ENCODE measurements at regions not wholly inside any gene's neighbourhood (a gene's known extent, or its start where the extent isn't known, plus 50 kb on each side); places are given as distances from the start of the nearest gene placed in this dataset.
"Not testable (repeated sequence)": the region's sequence is repeated elsewhere in the genome, so short reads cannot be mapped to it uniquely, and the experiment has no call there.

DNA sequence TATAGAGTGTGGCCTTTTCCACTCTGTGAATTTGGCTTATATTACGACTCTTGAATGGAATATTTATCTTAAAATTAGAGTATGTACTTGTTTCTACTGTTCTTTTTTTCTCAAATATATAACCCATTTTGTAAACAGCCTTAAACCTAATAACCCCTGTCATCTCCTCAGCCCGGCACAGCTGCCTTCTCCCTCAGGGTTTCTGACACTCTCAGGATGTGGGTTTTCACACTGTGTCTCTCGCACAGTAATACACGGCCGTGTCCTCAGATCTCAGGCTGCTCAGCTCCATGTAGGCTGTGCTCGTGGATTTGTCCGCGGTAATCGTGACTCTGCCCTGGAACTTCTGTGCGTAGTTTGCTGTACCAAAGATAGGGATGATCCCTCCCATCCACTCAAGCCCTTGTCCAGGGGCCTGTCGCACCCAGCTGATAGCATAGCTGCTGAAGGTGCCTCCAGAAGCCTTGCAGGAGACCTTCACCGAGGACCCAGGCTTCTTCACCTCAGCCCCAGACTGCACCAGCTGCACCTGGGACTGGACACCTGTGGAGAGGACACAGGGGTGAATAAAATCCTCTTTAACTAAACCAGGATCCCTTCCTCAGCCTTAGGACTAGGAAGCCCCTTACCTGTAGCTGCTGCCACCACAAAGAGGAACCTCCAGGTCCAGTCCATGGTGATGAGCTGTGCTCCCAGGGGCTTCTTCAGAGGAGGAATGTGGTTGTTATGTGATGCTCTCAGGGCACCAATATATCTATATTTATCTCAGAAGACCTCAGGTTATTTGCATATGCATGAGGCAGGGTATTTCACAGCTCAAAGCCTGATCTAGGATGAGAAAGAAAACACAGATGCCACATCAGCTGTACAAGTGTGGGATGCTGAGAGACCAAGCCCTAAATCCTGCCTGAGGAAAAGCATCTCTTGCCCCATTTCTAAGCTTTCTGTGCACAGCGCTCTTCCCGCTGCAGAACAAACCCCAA lies 1188.4 kb downstream of the TMEM121 start:
- H3K4me3 ChIP-seq (ENCODE audit: low read depth, low read length); H3K36me3 ChIP-seq; H3K9me3 ChIP-seq (ENCODE audit: severe bottlenecking); DNase-seq; H3K27me3 ChIP-seq (ENCODE audit: insufficient read depth, low read depth, severe bottlenecking); H3K27ac ChIP-seq: not testable (repeated sequence)

DNA sequence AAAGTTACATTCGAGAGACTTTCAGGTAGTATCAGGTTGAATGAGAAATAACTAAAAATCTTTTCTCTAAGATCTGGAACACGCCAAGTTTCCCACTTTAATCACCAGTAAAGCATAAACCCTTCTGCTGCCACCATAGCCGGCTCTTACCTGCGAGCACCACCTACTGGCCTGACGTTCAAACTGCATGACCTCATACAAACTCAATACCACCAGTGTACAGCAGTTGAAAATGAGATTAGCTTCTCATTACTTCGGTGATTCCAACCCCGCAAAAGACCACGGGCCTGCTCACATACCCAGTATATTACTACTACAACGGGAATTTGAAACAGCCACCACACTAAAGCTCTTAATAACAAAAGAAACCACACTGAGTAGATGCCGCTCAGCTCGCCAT lies 1191.2 kb downstream of the TMEM121 start:
- not testable (repeated sequence) for H3K9me3 ChIP-seq (ENCODE audit: severe bottlenecking); H3K4me3 ChIP-seq (ENCODE audit: low read depth, low read length); H3K36me3 ChIP-seq; DNase-seq; H3K27ac ChIP-seq; H3K27me3 ChIP-seq (ENCODE audit: insufficient read depth, low read depth, severe bottlenecking)

DNA sequence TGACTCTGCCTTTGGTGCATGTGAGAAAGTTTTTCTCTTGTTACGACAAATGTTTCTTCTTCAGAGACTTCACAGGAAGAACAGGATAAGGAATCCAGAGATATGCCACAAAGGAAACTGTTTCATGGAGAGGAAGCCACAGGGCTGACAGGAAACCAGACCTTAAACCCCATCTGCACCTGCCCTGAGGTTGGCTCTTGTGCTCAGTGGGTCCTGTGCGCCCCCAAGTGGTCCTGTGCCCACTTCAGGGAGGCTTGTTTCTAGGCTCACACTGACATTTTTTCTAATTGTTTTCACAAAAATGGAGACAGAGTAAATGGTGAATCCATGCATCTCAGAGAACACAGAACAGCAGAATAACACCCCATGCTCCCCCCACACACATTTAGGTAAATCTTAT lies 1193.5 kb downstream of the TMEM121 start:
- H3K9me3 ChIP-seq (ENCODE audit: severe bottlenecking); H3K36me3 ChIP-seq; DNase-seq; H3K4me3 ChIP-seq (ENCODE audit: low read depth, low read length); H3K27ac ChIP-seq; H3K27me3 ChIP-seq (ENCODE audit: insufficient read depth, low read depth, severe bottlenecking): not testable (repeated sequence)

DNA sequence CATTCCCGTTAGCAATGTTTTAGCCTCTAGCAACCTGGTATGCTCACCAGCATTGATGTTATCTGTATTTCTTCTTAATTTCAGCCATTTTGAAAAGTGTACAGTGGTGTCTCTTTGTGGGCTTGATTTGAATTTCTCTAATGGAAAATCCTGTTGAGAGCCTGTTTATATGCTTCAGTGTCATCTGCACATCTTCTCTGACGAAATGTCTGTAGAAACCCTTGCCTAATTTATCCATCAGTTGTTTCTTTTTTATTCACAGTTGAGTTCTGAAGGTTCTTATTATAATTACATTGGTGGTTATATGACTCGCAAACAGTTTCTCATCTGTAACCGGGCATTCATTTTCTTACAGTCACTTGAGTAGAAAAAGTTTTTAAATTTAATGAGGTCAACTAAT lies 1195.5 kb downstream of the TMEM121 start:
- not testable (repeated sequence) for H3K27me3 ChIP-seq (ENCODE audit: insufficient read depth, low read depth, severe bottlenecking); H3K27ac ChIP-seq; H3K9me3 ChIP-seq (ENCODE audit: severe bottlenecking); H3K4me3 ChIP-seq (ENCODE audit: low read depth, low read length); H3K36me3 ChIP-seq; DNase-seq

DNA sequence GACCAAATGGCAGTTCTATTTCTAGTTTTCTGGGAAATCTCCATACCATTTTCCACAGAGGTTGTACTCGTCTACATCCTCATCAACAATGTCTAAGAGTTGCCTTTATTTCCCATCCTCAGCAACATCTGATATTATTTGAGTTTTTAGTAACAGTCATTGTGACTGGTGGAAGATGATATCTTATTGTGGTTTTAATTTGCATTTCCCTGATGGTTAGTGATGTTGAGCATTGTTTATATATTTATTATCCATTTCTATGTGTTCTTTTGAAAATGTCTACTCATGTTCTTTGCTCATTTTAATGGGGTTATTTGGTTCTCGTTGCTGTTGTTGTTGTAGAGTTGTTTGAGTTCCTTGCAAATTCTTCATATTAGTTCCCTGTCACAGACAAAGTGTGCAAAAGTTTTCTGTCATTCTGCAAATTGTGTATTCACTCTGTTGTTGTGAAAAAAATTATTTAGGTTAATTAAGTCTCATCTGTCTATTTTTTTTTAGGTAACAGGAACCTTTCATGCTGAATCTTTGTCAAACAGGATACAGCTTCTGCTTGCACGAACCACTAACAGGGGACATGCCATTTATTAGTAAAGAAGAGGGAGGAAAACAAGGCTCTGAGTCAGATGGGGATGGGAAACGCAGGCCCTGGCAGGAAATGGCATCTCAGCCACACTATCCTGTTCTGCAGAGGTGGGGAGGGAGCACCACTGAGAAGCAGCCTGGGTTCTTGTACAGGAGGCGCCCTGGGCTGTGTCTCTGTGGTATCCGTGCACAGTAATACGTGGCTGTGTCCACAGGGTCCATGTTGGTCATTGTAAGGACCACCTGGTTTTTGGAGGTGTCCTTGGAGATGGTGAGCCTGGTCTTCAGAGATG lies 1196.7 kb downstream of the TMEM121 start:
- H3K36me3 ChIP-seq; H3K27me3 ChIP-seq (ENCODE audit: insufficient read depth, low read depth, severe bottlenecking); H3K4me3 ChIP-seq (ENCODE audit: low read depth, low read length); H3K27ac ChIP-seq; DNase-seq; H3K9me3 ChIP-seq (ENCODE audit: severe bottlenecking): not testable (repeated sequence)

DNA sequence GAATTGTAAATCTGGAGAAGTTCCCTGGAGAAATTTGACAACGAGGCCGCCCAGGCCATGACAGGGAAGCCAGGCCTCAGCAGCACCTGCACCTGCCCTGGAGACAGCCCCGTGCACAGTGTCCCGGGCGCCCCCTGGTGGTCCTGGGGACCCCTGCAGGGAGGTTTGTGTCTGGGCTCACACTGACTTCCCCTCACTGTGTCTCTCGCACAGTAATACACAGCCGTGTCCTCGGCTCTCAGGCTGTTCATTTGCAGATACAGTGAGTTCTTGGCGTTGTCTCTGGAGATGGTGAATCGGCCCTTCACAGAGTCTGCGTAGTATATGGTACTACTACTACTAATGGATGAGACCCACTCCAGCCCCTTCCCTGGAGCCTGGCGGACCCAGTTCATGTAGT lies 1201.6 kb downstream of the TMEM121 start:
- H3K9me3 ChIP-seq (ENCODE audit: severe bottlenecking); H3K27me3 ChIP-seq (ENCODE audit: insufficient read depth, low read depth, severe bottlenecking); H3K4me3 ChIP-seq (ENCODE audit: low read depth, low read length); H3K27ac ChIP-seq; DNase-seq; H3K36me3 ChIP-seq: not testable (repeated sequence)

DNA sequence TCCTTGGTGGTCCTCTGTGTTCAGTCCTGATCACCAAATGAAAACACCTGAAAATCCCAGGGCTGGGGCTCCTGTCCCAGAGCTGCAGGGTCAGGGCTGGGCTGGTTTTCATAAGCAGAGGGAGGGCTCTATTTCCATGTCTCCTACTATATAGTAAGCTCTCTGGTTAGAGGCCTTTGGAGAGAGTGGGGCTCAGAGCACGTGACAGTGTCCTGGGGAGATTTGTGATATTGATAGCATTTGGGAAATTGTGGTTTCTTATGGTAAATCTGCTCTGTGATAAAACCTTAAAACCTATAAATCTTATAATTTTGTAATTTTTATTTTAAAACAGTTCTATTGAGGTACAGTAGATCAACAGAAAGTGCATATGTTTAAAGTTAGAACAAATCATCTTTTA lies 1202.2 kb downstream of the TMEM121 start:
- TF ChIP-seq, protein P1, sequence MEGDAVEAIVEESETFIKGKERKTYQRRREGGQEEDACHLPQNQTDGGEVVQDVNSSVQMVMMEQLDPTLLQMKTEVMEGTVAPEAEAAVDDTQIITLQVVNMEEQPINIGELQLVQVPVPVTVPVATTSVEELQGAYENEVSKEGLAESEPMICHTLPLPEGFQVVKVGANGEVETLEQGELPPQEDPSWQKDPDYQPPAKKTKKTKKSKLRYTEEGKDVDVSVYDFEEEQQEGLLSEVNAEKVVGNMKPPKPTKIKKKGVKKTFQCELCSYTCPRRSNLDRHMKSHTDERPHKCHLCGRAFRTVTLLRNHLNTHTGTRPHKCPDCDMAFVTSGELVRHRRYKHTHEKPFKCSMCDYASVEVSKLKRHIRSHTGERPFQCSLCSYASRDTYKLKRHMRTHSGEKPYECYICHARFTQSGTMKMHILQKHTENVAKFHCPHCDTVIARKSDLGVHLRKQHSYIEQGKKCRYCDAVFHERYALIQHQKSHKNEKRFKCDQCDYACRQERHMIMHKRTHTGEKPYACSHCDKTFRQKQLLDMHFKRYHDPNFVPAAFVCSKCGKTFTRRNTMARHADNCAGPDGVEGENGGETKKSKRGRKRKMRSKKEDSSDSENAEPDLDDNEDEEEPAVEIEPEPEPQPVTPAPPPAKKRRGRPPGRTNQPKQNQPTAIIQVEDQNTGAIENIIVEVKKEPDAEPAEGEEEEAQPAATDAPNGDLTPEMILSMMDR (IDR thresholded peaks at IDR 0.05; ENCODE audit: low read depth, low read length): no peak
- Histone ChIP-seq H3K4me3 (ENCODE audit: low read depth, low read length) (no peak overlapping the region), H3K9me3 (ENCODE audit: severe bottlenecking) (no peaks in the 10 kb centered on the region), H3K36me3 (no peaks in the 10 kb centered on the region), H3K27ac (no peak overlapping the region), H3K27me3 (ENCODE audit: insufficient read depth, low read depth, severe bottlenecking) (no peaks in the 10 kb centered on the region)
- no peak for DNase-seq

DNA sequence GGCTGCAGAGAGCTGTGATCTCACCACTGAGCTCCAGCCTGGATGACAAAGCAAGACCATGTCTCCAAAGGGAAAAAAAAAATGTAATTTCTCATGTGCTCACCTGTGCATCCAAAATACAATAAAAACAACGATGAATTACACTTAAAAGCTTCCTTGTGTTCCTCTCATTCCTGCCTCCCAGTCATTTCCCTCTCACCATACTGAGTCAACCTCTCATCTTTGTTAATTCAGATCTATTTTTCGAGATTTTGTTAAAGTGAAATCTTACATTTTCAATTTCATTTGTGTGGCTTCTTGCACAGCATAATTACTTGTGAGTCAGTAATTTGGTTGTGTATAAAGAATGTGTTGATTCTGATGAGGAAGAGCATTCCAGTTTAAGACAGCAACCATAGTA lies 1203.2 kb downstream of the TMEM121 start:
- H3K27ac ChIP-seq: no peak overlapping the region
- no peaks in the 10 kb centered on the region for H3K36me3 ChIP-seq
- no peaks in the 10 kb centered on the region for H3K9me3 ChIP-seq (ENCODE audit: severe bottlenecking)
- no peaks in the 10 kb centered on the region for H3K27me3 ChIP-seq (ENCODE audit: insufficient read depth, low read depth, severe bottlenecking)
- no peak overlapping the region for H3K4me3 ChIP-seq (ENCODE audit: low read depth, low read length)
- no peak for DNase-seq
- TF ChIP-seq, protein P1 (IDR thresholded peaks at IDR 0.05; ENCODE audit: low read depth, low read length): no peak
